OCI-LY7 (cell line): ENCODE measurements at regions not wholly inside any gene's neighbourhood (a gene's known extent, or its start where the extent isn't known, plus 50 kb on each side); places are given as distances from the start of the nearest gene placed in this dataset.

Experiments used
- BruUV-seq: library from RNA; stranded (reverse); fragments of 400-500 nt; replicated peaks from 2 replicates; lab custom pipeline; 2021; lab: Mats Ljungman, UMichigan
- CTCF ChIA-PET: fragments of 300-600 bp; sonication (Branson Sonifier 250); formaldehyde crosslinking; loops from one replicate; lab custom pipeline; 2022; ENCODE audit warnings: antibody characterized with exemption; ENCODE audit not compliant: unreplicated experiment; lab: Charles Lee
- POLR2A ChIA-PET: fragments of 300-600 bp; sonication (Branson Sonifier 250); formaldehyde crosslinking; loops from one replicate; lab custom pipeline; 2022; ENCODE audit warnings: antibody characterized with exemption; lab: Charles Lee
- DNase-seq: peaks from one replicate; pipeline ENCODE4 v3.0.0-alpha.2; 2015; ENCODE audit warnings: low spot score
- H2AFZ ChIP-seq: fragments of 200-600 bp; sonication (generic), shearing (Covaris generic); 2 replicates; pipeline ENCODE4 v1.6.1; 2014; ENCODE audit warnings: mild to moderate bottlenecking, antibody characterized with exemption, low read length, moderate library complexity
- H3K27ac ChIP-seq: fragments of 200-600 bp; sonication (generic); 2 replicates; pipeline ENCODE4 v1.5.1; 2014; ENCODE audit warnings: mixed run types, low read depth, mild to moderate bottlenecking, moderate library complexity, low read length, inconsistent platforms; ENCODE audit not compliant: poor library complexity, severe bottlenecking
- H3K36me3 ChIP-seq: fragments of 200-600 bp; sonication (generic); 2 replicates; pipeline ENCODE4 v1.6.1; 2014; ENCODE audit warnings: mild to moderate bottlenecking, antibody characterized with exemption, low read length, moderate library complexity, mixed read lengths; ENCODE audit not compliant: insufficient read depth
- H3K4me1 ChIP-seq: fragments of 200-600 bp; sonication (generic); 2 replicates; pipeline ENCODE4 v1.5.1; 2014; ENCODE audit warnings: mild to moderate bottlenecking, low read length; ENCODE audit not compliant: insufficient read depth, poor library complexity, severe bottlenecking
- H3K4me2 ChIP-seq: fragments of 200-600 bp; sonication (generic); 2 replicates; pipeline ENCODE4 v1.6.1; 2014; ENCODE audit warnings: mild to moderate bottlenecking, low read length
- H3K4me3 ChIP-seq: fragments of 200-600 bp; sonication (generic); 2 replicates; pipeline ENCODE4 v1.5.1; 2014; ENCODE audit warnings: mild to moderate bottlenecking, low read depth, low read length; ENCODE audit not compliant: poor library complexity, severe bottlenecking
- H3K79me2 ChIP-seq: fragments of 200-600 bp; sonication (generic); 2 replicates; pipeline ENCODE4 v1.6.1; 2016; ENCODE audit warnings: low read depth, mild to moderate bottlenecking, low read length, moderate library complexity, mixed read lengths; ENCODE audit not compliant: insufficient read depth
- H3K9me2 ChIP-seq: fragments of 200-600 bp; sonication (generic); 2 replicates; pipeline ENCODE4 v1.6.1; 2016; ENCODE audit warnings: mild to moderate bottlenecking, low read length, mixed read lengths; ENCODE audit not compliant: insufficient read depth
- H3K9me3 ChIP-seq: fragments of 200-600 bp; sonication (generic); 2 replicates; pipeline ENCODE4 v1.6.1; 2014; ENCODE audit warnings: mild to moderate bottlenecking, mixed run types, low read length, mixed read lengths
- H4K20me1 ChIP-seq: fragments of 200-600 bp; sonication (generic); 2 replicates; pipeline ENCODE4 v1.6.1; 2014; ENCODE audit warnings: mild to moderate bottlenecking, antibody characterized with exemption, low read length, moderate library complexity, mixed read lengths; ENCODE audit not compliant: insufficient read depth
- EZH2phosphoT487 ChIP-seq: fragments of 200-600 bp; sonication (generic); IDR thresholded peaks from 2 replicates; pipeline ENCODE4 v1.6.1; 2018; ENCODE audit warnings: low read depth, borderline replicate concordance, mild to moderate bottlenecking, mixed run types, antibody characterized with exemption, low read length, moderate library complexity, mixed read lengths
- intact Hi-C: fragments of 100-400 bp; cut with micrococcal nuclease; formaldehyde crosslinking; loops from one replicate; pipeline ENCODE4 v1.10.0; 2022; ENCODE audit not compliant: unreplicated experiment
- TF ChIP-seq, protein P1 (sequence below): fragments of 200-600 bp; sonication (generic); conservative IDR thresholded peaks from 2 replicates; pipeline ENCODE4 v1.5.1; 2014; ENCODE audit warnings: mild to moderate bottlenecking, antibody characterized with exemption, low read length, moderate library complexity, mixed read lengths

DNA sequence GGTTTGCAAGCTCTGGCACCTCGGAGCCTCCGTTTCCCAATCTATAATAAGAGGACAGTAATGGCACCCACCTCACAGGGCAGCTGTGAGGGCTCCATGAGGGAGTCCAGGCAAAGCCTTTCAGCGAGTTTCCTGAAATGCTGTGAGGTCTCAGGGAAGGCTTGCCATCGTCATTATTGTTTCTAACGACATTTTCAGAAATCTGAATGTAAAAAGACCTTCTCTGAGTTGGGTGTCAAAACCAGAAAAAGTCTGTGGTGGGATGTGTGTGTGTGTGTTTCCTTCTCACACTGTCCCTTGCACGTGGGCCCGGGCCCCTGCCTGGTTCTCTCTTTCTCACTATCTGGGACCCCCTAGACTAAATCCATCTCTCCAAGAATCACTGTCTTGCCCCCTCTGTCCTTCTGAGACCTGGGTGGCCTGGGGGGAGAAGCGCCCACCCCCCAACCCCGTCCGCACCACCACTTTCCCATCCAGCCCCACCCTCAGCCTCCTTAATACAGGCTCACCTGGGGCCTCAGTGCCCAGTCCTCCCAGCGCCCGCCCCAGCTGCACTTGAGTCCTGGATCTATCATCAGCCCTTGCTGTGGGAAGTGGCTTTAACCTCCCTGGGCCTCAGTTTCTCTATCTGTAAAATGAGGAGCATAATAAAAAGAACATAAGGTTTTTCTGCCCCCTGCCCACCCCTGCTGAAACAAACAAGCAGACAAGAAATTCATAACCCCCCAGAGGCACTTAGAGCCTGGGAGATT, 180.3 kb downstream of the C9orf50 start:
- no peaks in the 10 kb centered on the region for H3K36me3 ChIP-seq
- TF ChIP-seq EZH2phosphoT487 = no peak
- TF ChIP-seq, protein P1, sequence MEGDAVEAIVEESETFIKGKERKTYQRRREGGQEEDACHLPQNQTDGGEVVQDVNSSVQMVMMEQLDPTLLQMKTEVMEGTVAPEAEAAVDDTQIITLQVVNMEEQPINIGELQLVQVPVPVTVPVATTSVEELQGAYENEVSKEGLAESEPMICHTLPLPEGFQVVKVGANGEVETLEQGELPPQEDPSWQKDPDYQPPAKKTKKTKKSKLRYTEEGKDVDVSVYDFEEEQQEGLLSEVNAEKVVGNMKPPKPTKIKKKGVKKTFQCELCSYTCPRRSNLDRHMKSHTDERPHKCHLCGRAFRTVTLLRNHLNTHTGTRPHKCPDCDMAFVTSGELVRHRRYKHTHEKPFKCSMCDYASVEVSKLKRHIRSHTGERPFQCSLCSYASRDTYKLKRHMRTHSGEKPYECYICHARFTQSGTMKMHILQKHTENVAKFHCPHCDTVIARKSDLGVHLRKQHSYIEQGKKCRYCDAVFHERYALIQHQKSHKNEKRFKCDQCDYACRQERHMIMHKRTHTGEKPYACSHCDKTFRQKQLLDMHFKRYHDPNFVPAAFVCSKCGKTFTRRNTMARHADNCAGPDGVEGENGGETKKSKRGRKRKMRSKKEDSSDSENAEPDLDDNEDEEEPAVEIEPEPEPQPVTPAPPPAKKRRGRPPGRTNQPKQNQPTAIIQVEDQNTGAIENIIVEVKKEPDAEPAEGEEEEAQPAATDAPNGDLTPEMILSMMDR = no peak
- peaks cover 10% of the 10 kb centered on the region for H3K4me1 ChIP-seq
- CTCF ChIA-PET = no interaction called here
- no peaks in the 10 kb centered on the region for H3K9me2 ChIP-seq
- no peaks in the 10 kb centered on the region for H3K79me2 ChIP-seq
- no peak for DNase-seq
- no peak overlapping the region for H3K4me2 ChIP-seq
- no peak overlapping the region for H3K4me3 ChIP-seq
- intact Hi-C loops = no loop called here
- H2AFZ ChIP-seq = no peak overlapping the region
- no TSS peak for BruUV-seq
- H4K20me1 ChIP-seq = no peaks in the 10 kb centered on the region
- H3K27ac ChIP-seq = no peak overlapping the region
- POLR2A ChIA-PET = no interaction called here
- no peaks in the 10 kb centered on the region for H3K9me3 ChIP-seq

DNA sequence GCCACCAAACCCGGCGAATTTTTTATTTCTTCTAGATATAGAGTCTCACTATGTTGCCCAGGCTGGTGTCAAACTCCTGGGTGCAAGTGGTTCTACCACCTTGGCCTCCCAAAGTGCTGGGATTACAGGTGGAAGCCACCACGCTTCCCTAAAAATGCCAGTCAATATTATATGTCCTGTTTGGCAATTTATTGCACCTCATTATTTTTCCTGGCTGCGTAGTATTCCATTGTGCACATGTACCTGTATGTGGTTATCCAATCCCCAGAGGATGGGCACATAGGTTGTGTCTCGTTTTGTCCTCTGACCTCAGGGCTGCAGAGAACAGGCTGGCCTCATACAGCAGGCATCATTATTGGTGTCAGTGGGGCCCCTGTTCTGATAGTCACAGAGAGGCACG, 181.7 kb downstream of the C9orf50 start:
- Histone ChIP-seq H3K9me3 (no peaks in the 10 kb centered on the region), H3K27ac (no peak overlapping the region), H2AFZ (no peak overlapping the region), H3K4me3 (no peak overlapping the region), H3K9me2 (no peaks in the 10 kb centered on the region), H3K4me2 (no peak overlapping the region), H3K4me1 (peaks cover 10% of the 10 kb centered on the region), H4K20me1 (no peaks in the 10 kb centered on the region), H3K79me2 (no peaks in the 10 kb centered on the region), H3K36me3 (no peaks in the 10 kb centered on the region)
- DNase-seq = no peak
- ChIA-PET CTCF (no interaction called here), POLR2A (no interaction called here)
- intact Hi-C loops = no loop called here
- TF ChIP-seq, protein P1 = no peak
- no peak for TF ChIP-seq EZH2phosphoT487
- BruUV-seq = no TSS peak

DNA sequence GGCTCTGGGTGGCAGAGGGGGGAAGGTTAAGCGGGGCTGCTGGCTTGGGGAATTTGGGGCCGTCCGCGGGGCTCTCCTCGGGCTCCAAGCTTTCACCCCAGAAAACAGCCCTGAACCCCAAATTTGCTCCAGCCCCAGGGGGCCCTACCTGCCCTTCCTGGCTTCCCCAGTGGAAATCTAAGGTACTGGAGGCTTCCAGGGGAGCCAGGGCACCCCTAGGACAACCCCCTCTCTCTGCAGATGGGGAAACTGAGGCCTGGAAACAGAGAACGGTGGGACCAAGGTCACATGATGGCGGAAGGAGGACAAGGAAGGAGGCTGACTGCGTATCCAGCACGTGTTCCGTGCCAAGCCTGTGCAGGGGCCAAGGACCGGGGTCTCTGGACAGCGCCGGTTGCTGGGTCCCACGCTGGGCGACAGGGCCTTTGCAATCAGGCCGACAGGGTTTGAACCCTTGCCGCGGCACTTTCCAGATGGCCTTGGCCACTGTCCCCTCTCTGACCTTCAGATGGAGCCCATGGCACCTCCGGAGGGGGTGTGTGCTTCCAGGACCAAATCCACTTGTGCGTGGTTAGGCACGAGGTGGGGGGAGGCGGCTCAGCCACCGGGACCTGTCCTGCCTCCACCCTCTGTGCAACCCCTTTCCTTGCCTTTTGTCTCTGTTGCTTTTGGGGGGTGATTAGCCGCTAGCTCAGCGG, 183.1 kb downstream of the C9orf50 start:
- Histone ChIP-seq H3K36me3 (no peaks in the 10 kb centered on the region), H3K9me3 (no peaks in the 10 kb centered on the region), H3K79me2 (no peaks in the 10 kb centered on the region), H2AFZ (no peak overlapping the region), H3K27ac (no peak overlapping the region), H3K4me1 (peaks cover 5% of the 10 kb centered on the region), H3K4me3 (no peak overlapping the region), H4K20me1 (no peaks in the 10 kb centered on the region), H3K9me2 (no peaks in the 10 kb centered on the region), H3K4me2 (peak overlapping the region; percentile 30; the same call in 1 of the 2 replicates)
- no peak; the same call in 1 of the 2 replicates for TF ChIP-seq EZH2phosphoT487
- CTCF ChIA-PET = no interaction called here
- POLR2A ChIA-PET = interaction anchor here (0.6 kb wide), 1 partner anchor 8 kb away, joined by 3 read pairs; no protein-coding TSS in a partner anchor
- BruUV-seq = no TSS peak
- no peak for DNase-seq
- intact Hi-C loops = no loop called here
